ENCODE measurements at regions not wholly inside any gene's neighbourhood (a gene's known extent, or its start where the extent isn't known, plus 50 kb on each side); places are given as distances from the start of the nearest gene placed in this dataset.
A peak's percentile ranks its signal among the peaks of the same experiment; 100 is the strongest.

DNA sequence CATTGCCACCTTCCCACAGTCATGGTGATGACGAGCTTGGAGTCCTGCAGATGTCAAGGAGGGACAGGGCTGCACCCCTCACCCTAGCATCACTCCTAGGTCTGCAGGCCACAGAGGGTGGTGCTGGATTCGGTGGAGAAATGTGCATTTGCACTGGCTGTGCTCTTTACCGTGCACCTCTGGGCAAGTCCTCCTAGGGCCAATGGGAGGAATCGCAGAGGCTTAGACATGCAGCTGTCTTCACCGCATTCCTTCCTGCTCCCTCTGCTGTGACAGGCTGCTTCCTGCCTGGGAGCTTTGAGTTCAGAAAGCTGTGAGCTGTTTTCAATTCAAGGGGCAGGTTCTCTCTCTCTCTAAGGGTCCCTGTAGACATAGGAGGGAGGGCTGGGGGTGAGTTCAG, 85.1 kb downstream of the EDN3 start:
- no peak overlapping the region for H2AK5ac ChIP-seq (ENCODE audit: insufficient read length, low read length)
- no peaks in the 10 kb centered on the region for H3K23me2 ChIP-seq (ENCODE audit: insufficient read length, low read depth, low read length, poor library complexity, severe bottlenecking)
- peak overlapping the region in 1 of 3 experiments; percentile 12; a peak in 1 of 7 replicates for H3K27ac Mint-ChIP-seq
- H3K36me3 Mint-ChIP-seq (ENCODE audit: insufficient read depth in 1 of 3, low read depth in 3 of 3) = peaks cover 0 to 4% (median 0%) of the 10 kb centered on the region in 3 experiments; a peak in 1 of 7 replicates
- H3K27me3 ChIP-seq (ENCODE audit: insufficient read depth, low read length) = no peaks in the 10 kb centered on the region
- H3K9me3 ChIP-seq (ENCODE audit: control insufficient read depth, low read depth, low read length) = no peaks in the 10 kb centered on the region
- H2BK20ac ChIP-seq (ENCODE audit: low read depth, low read length, poor library complexity, severe bottlenecking) = no peak overlapping the region
- H3K9ac ChIP-seq (ENCODE audit: extremely low read depth, insufficient read length, low read length) = no peak overlapping the region
- H2BK5ac ChIP-seq (ENCODE audit: insufficient read length, low read length) = no peak overlapping the region
- no peaks in the 10 kb centered on the region for H3K79me1 ChIP-seq (ENCODE audit: insufficient read depth, low read depth, low read length, poor library complexity, severe bottlenecking)
- no peak overlapping the region for H3K4ac ChIP-seq (ENCODE audit: low read depth, low read length)
- no peak overlapping the region for H3K18ac ChIP-seq (ENCODE audit: insufficient read length, low read depth, low read length)
- no peak overlapping the region for H3T11ph ChIP-seq (ENCODE audit: low read length)
- H2BK15ac ChIP-seq (ENCODE audit: low read depth, low read length) = no peak overlapping the region
- no peaks in the 10 kb centered on the region for H3K9me3 Mint-ChIP-seq
- TF ChIP-seq, protein P1, sequence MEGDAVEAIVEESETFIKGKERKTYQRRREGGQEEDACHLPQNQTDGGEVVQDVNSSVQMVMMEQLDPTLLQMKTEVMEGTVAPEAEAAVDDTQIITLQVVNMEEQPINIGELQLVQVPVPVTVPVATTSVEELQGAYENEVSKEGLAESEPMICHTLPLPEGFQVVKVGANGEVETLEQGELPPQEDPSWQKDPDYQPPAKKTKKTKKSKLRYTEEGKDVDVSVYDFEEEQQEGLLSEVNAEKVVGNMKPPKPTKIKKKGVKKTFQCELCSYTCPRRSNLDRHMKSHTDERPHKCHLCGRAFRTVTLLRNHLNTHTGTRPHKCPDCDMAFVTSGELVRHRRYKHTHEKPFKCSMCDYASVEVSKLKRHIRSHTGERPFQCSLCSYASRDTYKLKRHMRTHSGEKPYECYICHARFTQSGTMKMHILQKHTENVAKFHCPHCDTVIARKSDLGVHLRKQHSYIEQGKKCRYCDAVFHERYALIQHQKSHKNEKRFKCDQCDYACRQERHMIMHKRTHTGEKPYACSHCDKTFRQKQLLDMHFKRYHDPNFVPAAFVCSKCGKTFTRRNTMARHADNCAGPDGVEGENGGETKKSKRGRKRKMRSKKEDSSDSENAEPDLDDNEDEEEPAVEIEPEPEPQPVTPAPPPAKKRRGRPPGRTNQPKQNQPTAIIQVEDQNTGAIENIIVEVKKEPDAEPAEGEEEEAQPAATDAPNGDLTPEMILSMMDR (conservative IDR thresholded peaks at IDR 0.05) = peak; percentile 28; the same call in 2 of the 3 replicates
- no peak overlapping the region for H2AFZ ChIP-seq (ENCODE audit: low read length)
- H3K23ac ChIP-seq (ENCODE audit: insufficient read length, low read depth, low read length) = no peak overlapping the region
- no peak overlapping the region for H4K8ac ChIP-seq (replicated peaks; ENCODE audit: insufficient read length, low read depth, low read length)
- no peaks in the 10 kb centered on the region for H3K4me1 ChIP-seq (ENCODE audit: insufficient read depth, low read length)
- H2BK12ac ChIP-seq (ENCODE audit: insufficient read length, low read depth, low read length) = no peak overlapping the region
- H3K79me2 ChIP-seq (ENCODE audit: insufficient read depth, low read length) = no peaks in the 10 kb centered on the region
- no peak overlapping the region for H3K56ac ChIP-seq (ENCODE audit: insufficient read length, low read depth, low read length)
- no CpG with 5 or more reads among the region's 5 CpGs for WGBS (ENCODE audit: extremely low coverage, insufficient read length, low lambda C conversion rate)
- no peak overlapping the region for H2BK120ac ChIP-seq (ENCODE audit: low read depth, low read length, poor library complexity, severe bottlenecking)
- H3K27ac ChIP-seq (ENCODE audit: insufficient read length, low read depth, low read length) = no peak overlapping the region
- no peak overlapping the region for H3K4me3 Mint-ChIP-seq
- H4K91ac ChIP-seq (ENCODE audit: insufficient read length, low read depth, low read length) = no peak overlapping the region
- DNase-seq = peak; percentile 56
- H3K4me2 ChIP-seq (ENCODE audit: insufficient read depth, insufficient read length, low read length) = no peak overlapping the region
- H3K14ac ChIP-seq (ENCODE audit: insufficient read depth, low read length) = no peak overlapping the region
- H3K27me3 Mint-ChIP-seq (ENCODE audit: low read depth) = peaks cover 26% of the 10 kb centered on the region
- no peaks in the 10 kb centered on the region for H4K20me1 ChIP-seq (ENCODE audit: control insufficient read depth, insufficient read depth, insufficient read length)
- H4K5ac ChIP-seq (ENCODE audit: insufficient read length, low read depth, low read length) = no peak overlapping the region
- peaks cover 19 to 23% of the 10 kb centered on the region in 2 experiments for H3K4me1 Mint-ChIP-seq

Data from H9 (cell line).